NCI-H187 (cell line): ENCODE measurements at regions not wholly inside any gene's neighbourhood (a gene's known extent, or its start where the extent isn't known, plus 50 kb on each side); places are given as distances from the start of the nearest gene placed in this dataset.
"Not testable (repeated sequence)": the region's sequence is repeated elsewhere in the genome, so short reads cannot be mapped to it uniquely, and the experiment has no call there.

Experiments used
- DNase-seq, 2 experiments: peaks; one replicate each; lab custom pipeline; 2025; lab: John Stamatoyannopoulos, UW

GRCh38 chr18:60202708-60203107 lies 169.9 kb downstream of the MC4R start:
- DNase-seq: no peak

- no peak for DNase-seq
Observed at GRCh38 chr18:60200558-60200957, 172.0 kb downstream of the MC4R start.

GRCh38 chr18:60199505-60199904 lies 173.1 kb downstream of the MC4R start:
- no peak for DNase-seq

DNA sequence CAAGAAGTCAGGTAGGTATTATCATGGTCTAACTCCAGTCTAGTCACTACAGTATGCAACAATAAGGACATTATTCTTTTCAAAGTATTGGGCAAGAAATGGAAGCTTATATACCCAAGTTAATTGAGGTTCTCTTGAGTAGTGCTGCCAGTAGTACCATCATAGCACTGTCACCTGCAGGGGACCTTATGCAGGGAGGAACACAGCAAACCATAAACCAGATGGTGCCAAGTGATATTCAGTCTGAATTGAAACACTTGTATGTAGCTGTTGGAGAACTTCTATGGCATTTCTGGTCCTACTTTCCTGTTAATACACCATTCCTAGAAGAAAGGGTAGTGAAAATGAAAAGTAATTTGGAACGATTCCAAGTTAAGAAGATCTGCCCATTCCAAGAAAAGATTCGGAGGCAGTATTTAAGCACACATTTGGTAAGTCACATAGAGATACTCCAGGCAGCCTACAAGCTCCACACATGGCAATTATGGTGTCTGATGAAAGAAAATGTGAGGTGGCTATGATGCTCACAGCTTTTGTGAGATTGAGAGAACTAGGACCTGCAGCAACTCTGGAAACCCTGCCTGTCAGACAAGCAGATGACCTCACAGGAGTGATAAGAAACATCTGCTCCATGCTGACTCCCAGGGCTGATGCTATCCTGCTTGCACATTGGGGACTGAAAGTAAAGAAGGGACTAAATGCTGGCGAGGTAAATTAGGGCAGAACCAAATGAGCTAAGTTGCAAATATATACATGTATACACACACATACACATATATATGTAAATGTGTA lies 174.7 kb downstream of the MC4R start:
- DNase-seq: no peak

GRCh38 chr18:60196836-60197606 lies 175.6 kb downstream of the MC4R start:
- no peak for DNase-seq

- DNase-seq: no peak
Observed at GRCh38 chr18:60193780-60194179, 178.8 kb downstream of the MC4R start.

GRCh38 chr18:60191926-60192325 lies 180.6 kb downstream of the MC4R start:
- DNase-seq: no peak

DNA sequence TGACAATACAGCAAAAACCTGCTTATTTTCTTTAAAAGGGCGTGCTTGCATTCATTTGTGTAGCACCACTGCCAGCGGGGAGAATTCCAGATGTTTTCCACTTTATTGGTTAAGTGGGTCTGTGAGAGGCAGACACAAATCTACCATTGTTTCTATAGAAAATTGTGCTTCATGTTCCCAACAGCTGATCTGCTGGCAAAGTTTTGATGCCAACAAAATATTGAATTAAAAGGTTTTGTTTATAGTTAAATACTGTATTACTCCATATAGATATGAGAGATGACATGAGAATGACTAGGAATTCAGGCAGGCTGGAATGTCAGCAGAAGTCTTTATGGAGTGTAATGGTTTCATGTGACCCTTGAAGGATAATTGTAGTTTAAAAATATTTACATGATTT lies 182.7 kb downstream of the MC4R start:
- no peak for DNase-seq

DNA sequence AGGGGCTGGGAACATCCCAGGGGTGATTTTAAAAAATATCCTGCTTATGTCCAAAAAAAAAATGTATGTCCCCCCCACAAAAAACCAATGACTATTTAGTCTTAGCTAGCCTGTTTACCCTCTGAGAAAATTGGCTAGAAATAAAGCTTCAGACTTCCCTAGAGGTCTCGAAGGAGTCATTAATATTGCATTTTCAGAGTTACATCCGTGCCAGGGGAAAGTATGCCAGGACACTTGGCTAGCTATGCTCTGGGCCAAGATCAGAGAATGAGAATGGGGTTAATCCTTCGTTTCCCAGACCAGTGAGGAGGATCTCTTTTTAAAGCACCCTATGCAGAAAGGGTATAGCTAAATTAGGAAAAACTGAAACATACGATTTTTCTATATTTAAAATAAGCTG lies 183.6 kb downstream of the MC4R start:
- no peak for DNase-seq

GRCh38 chr18:60182223-60182622 lies 190.4 kb downstream of the MC4R start:
- DNase-seq: no peak

DNA sequence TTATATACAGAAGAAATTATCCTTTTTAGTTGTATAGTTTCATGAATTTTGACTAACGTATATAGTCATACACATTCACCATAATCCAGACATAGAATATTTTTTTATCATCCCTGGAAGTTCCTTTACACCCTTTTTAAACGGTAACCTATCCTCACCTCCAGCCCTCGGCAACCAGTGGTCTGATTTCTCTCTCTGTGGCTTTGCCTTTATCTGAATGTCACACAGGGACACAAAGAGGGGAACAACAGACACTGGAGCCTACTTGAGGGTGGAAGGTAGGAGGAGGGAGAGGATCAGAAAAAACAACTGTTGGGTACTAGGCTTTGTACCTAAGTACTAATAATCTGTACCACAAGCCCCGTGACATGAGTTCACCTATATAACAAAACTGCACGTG lies 191.9 kb downstream of the MC4R start:
- DNase-seq: no peak

- not testable (repeated sequence) for DNase-seq
Observed at GRCh38 chr18:60178224-60178623, 194.4 kb downstream of the MC4R start.

GRCh38 chr18:60176259-60176658 lies 196.3 kb downstream of the MC4R start:
- no peak for DNase-seq

DNA sequence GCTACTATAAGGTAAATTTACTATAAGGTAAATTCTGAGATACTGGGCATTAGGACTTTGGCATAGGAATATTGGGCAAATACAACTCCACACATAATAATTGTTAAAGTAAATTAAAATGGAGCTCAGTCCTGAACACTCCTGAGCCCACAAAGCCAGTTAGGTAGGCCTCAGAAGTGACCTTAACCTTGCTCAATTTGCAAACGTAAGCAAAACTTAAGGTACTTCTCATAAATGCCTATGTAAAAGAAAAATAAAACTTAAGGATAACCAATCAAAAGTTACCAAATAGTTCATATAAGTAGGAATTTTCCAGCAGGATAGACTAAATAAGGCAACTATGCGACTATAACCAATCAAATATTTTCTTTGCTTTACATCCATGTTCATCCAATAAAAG lies 197.7 kb downstream of the MC4R start:
- DNase-seq: no peak

GRCh38 chr18:60172030-60172429 lies 200.5 kb downstream of the MC4R start:
- DNase-seq: no peak

DNA sequence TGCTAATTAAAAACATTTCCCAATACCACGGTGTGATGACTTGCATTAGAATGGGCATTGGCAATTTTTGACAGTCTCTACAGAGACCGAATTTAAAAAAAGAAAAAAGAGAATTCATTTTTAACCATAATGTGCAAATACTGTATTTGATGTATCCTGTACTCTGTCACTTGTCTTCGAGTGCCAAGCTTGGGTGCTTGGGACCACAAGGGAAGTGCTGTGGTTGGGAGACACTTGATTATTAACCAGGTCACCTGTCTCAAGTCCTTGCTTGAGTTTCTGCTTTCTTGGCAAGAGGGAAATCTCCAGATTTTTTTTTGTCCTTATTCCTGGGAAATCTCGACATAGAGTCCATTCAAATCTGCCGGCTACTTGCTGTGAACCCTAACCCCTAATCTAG lies 209.0 kb downstream of the MC4R start:
- no peak for DNase-seq

DNA sequence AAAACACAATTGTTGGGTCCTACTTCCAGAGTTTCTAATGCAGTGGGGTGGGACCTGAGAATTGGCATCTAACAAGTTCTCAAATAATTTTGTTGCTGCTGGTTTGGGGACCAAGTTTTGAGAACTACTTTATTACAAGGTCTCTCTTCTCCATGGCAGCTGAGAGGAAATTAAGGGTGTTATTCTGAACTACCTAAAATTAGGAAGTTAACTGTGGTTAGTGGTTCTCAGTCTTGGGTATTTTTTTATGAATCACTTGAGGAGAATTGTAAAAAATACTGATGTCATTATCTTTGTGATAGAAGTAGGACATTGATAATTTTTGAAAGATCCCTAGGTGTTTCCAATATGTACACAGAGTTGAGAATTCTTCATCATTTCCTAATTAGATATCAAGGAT lies 210.2 kb downstream of the MC4R start:
- DNase-seq: no peak

DNA sequence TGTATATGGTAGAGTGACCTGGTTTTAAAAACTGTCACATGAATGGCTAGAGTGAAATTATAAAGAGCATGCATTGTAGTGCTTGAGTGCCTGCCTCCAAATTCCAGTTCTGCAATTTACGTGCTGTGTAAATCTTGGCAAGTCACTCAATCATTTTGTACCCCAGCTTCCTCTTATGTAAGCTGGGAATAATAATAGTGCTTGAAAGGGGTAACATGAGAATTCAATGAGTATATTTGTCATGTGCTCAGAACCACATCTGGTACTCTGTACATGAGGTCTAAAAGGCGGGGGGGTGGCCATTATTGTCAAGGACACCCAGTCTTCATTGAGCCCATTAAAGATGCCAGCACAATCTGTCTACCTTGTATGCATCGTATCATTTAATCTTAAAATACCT lies 214.8 kb downstream of the MC4R start:
- peak in 1 of 2 experiments; percentile 30 for DNase-seq

GRCh38 chr18:60153376-60153775 lies 219.2 kb downstream of the MC4R start:
- DNase-seq: no peak

- no peak for DNase-seq
Observed at GRCh38 chr18:60149316-60149715, 223.3 kb downstream of the MC4R start.

GRCh38 chr18:60147323-60147722 lies 225.3 kb downstream of the MC4R start:
- DNase-seq: no peak

DNA sequence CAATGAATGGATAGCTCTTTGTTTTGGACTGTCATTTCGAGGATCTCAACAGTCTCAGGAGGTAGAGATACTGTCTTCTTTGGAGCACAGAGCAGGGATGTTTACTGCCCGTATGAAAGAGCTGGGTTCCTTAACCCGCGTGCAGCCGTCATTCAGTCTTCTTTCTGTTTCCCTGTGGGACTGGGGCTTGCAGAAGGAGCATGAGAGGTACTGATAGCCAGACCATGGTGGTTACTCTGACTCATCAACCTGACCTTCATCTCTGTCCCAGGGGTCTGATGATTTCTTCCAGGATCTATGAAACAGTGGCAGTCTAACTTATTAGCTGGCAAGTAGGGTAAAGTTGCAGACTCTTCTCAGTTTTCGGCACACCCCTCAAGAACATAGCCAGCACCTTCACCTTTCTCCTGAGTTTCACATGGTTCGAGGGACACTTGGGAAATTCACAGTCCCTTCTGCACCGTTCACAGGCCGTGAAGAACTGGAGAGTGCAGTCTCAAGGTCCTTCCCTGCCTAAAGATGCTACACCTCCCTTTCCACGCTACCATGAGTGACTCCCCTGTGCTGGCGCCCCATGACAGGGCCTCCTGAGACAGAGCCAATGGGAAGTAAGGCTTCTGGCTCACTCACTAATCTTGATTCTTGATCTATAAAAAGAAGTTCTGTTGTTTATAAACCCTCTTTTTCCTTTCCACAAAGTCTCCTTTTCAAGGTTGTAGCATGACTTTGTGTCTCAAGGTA lies 226.2 kb downstream of the MC4R start:
- DNase-seq: no peak

- DNase-seq: no peak
Observed at GRCh38 chr18:60145776-60146175, 226.8 kb downstream of the MC4R start.
